ENCODE measurements at regions not wholly inside any gene's neighbourhood (a gene's known extent, or its start where the extent isn't known, plus 50 kb on each side); places are given as distances from the start of the nearest gene placed in this dataset.
A peak's percentile ranks its signal among the peaks of the same experiment; 100 is the strongest.
"Not testable (repeated sequence)": the region's sequence is repeated elsewhere in the genome, so short reads cannot be mapped to it uniquely, and the experiment has no call there.

DNA sequence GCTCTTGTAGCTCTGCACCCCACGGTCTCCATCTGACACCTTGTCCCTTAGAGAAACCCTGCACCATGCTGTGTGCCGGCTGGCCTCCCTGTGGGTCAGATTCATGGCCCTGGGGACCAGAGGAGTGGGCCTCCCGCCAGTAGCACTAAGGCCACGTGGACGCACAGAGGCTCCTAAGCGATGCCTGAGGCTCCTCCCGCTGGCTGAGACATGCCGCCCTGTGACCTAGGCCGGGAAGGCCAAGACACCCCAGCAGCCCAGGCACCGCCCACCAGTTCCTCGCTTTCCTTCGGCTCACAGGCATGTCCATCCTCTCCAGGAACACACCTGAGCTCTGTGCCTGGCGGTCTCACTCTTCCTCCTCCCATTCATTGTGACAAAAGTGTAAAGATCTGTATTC is 311.0 kb downstream of the THBS2 start:
- no peak overlapping the region for H3K4me3 ChIP-seq (ENCODE audit: low read length)
- H3K9me3 ChIP-seq (ENCODE audit: control insufficient read depth, low read length) = no peaks in the 10 kb centered on the region
- ATAC-seq = no peak
- H3K27ac ChIP-seq (ENCODE audit: low read length) = no peak overlapping the region
- no peaks in the 10 kb centered on the region for H3K27me3 ChIP-seq (ENCODE audit: control insufficient read depth, insufficient read depth)
- intact Hi-C loops (cut with DNase I) = no loop called here
- DNase-seq = no peak
- WGBS = 87% methylated on average over 13 of the region's 13 CpGs
- H3K4me1 ChIP-seq (ENCODE audit: control insufficient read depth, insufficient read depth, low read length) = peaks cover 4% of the 10 kb centered on the region

DNA sequence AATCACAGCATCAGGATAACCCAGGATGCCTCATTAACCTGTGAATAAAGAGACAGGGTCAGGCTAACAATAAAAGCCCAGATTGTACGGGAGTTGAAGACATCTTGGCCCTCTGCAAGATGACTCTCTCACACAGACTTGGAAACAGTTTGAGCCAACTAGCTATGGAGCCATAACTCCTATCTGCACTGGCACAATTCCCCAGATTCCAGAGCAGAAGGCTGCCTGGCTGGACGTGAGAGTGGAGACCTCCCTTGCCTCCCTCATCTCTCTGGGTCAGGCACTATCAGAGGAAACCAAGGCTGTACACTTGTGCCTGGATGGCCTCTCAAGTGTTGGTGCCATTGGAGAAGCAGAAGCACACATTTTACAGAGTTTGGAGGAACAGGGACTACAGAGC is 312.6 kb downstream of the THBS2 start:
- DNase-seq = no peak
- Histone ChIP-seq H3K4me1 (ENCODE audit: control insufficient read depth, insufficient read depth, low read length) (peaks cover 4% of the 10 kb centered on the region), H3K27me3 (ENCODE audit: control insufficient read depth, insufficient read depth) (no peaks in the 10 kb centered on the region), H3K27ac (ENCODE audit: low read length) (no peak overlapping the region), H3K9me3 (ENCODE audit: control insufficient read depth, low read length) (no peaks in the 10 kb centered on the region), H3K4me3 (ENCODE audit: low read length) (no peak overlapping the region)
- ATAC-seq = peak in 1 of 2 donors; percentile 58
- 17% methylated on average over 2 of the region's 2 CpGs for WGBS
- intact Hi-C loops (cut with DNase I) = no loop called here

DNA sequence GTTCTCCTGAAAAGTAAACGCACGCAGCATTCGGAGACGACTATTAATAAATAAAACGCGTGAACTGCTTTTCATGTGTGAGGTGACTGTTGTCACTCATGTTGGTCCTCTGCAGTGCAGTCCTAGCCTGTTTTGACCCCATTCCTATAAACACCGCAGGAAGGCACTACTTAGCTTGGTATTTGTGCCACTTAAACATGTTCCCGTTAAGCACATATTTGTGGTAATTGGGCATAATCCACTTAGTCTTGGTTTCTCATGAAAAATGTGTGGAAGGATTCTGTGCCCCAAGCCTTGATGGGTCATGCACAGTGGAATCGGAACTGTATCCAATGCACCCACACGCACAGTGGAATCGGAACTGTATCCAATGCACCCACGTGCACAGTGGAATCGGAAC is 313.9 kb downstream of the THBS2 start:
- Histone ChIP-seq H3K27ac (ENCODE audit: low read length) (no peak overlapping the region), H3K4me3 (ENCODE audit: low read length) (no peak overlapping the region), H3K9me3 (ENCODE audit: control insufficient read depth, low read length) (no peaks in the 10 kb centered on the region), H3K27me3 (ENCODE audit: control insufficient read depth, insufficient read depth) (no peaks in the 10 kb centered on the region), H3K4me1 (ENCODE audit: control insufficient read depth, insufficient read depth, low read length) (peaks cover 4% of the 10 kb centered on the region)
- WGBS = 86% methylated on average over 13 of the region's 13 CpGs
- DNase-seq (no peak), ATAC-seq (no peak)
- intact Hi-C loops (cut with DNase I) = no loop called here

DNA sequence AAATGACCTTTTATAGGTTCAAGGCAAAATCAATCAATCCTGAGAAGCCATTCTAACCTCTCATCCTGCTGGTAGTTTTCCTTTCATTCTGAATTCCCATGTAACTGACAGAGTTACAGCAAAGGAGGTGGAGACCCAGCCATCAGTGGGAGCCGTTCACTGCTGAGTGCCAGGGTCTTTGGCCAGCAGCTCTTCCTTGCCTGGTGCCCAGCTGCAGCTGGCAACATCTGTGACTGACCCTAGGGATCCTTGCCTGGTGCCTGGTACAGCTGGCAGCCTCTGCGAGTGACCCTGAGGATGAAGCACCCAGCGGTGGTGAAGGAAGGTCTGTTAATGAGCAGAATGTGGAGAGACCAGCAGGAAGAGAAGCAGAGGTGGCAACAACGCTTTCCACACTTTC is 314.6 kb downstream of the THBS2 start:
- Histone ChIP-seq H3K4me3 (ENCODE audit: low read length) (no peak overlapping the region), H3K27me3 (ENCODE audit: control insufficient read depth, insufficient read depth) (no peaks in the 10 kb centered on the region), H3K27ac (ENCODE audit: low read length) (no peak overlapping the region), H3K9me3 (ENCODE audit: control insufficient read depth, low read length) (no peaks in the 10 kb centered on the region), H3K4me1 (ENCODE audit: control insufficient read depth, insufficient read depth, low read length) (peaks cover 4% of the 10 kb centered on the region)
- DNase-seq (no peak), ATAC-seq (no peak)
- 81% methylated on average over 4 of the region's 4 CpGs for WGBS
- intact Hi-C loops (cut with DNase I) = no loop called here

DNA sequence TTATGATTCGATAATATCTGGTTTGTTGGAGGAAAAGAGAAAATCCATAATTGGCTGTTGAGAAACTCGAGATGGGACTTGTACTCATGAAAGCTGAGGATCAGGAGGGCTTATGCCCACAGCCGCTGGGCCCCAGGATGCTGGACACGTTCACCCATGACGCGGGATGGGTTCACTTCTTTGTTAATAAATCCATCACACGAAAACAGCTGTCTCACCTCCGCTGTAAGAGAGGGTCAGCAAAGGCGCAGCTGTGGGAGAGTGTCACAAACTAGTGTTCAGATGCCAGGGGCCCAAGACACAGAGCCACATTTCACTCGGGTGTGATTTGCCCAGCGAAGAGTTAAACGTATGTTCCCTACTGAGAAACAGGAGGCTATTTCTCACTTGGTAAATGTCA is 315.1 kb downstream of the THBS2 start:
- no peaks in the 10 kb centered on the region for H3K9me3 ChIP-seq (ENCODE audit: control insufficient read depth, low read length)
- H3K4me3 ChIP-seq (ENCODE audit: low read length) = no peak overlapping the region
- no peak overlapping the region for H3K27ac ChIP-seq (ENCODE audit: low read length)
- intact Hi-C loops (cut with DNase I) = no loop called here
- no peaks in the 10 kb centered on the region for H3K27me3 ChIP-seq (ENCODE audit: control insufficient read depth, insufficient read depth)
- peaks cover 4% of the 10 kb centered on the region for H3K4me1 ChIP-seq (ENCODE audit: control insufficient read depth, insufficient read depth, low read length)
- 84% methylated on average over 12 of the region's 12 CpGs for WGBS
- no peak for ATAC-seq
- no peak for DNase-seq

DNA sequence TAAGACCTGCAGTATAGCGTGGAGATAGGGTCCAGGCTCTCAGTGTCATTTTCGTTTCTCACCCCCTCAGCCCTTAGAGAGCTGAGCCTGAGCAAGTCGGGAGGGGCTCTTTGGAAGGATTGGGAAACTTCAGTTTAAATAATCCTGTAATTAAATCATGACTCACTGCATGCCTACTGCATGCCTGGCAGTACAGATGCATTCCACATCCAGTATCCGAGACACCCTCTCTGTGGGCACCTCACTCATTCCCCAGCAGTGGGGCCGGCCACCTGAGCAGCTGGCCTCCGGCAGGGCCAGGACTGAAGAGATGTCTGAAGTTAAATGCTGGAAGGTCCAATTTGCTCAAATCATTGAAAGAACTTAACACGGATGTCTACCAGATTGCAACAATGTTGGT is 316.6 kb downstream of the THBS2 start:
- intact Hi-C loops (cut with DNase I) = no loop called here
- WGBS = 68% methylated on average over 7 of the region's 7 CpGs
- peaks cover 4% of the 10 kb centered on the region for H3K4me1 ChIP-seq (ENCODE audit: control insufficient read depth, insufficient read depth, low read length)
- DNase-seq (no peak), ATAC-seq (no peak)
- no peaks in the 10 kb centered on the region for H3K9me3 ChIP-seq (ENCODE audit: control insufficient read depth, low read length)
- no peaks in the 10 kb centered on the region for H3K27me3 ChIP-seq (ENCODE audit: control insufficient read depth, insufficient read depth)
- H3K27ac ChIP-seq (ENCODE audit: low read length) = no peak overlapping the region
- H3K4me3 ChIP-seq (ENCODE audit: low read length) = no peak overlapping the region

DNA sequence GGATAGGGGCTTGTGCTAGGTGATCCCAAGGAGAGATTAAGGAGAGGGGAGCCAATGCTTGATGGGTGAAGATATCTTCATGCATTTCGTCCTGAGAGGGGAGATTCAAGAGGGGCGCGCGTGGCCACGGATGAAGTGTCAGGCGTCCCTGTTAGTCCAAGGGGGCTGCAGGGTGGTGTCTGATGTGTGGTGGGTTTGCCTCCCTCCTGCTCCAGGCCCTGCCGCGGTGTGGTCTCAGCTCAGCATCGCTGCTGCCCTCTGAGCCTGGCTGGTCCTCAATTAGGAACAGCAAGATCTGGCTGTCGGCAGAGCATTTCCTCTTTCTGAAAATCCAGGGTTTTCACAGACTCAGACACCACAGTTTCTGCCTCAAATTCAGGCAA is 318.0 kb downstream of the THBS2 start:
- intact Hi-C loops (cut with DNase I) = no loop called here
- DNase-seq (no peak), ATAC-seq (no peak)
- no peak overlapping the region for H3K27ac ChIP-seq (ENCODE audit: low read length)
- no peaks in the 10 kb centered on the region for H3K27me3 ChIP-seq (ENCODE audit: control insufficient read depth, insufficient read depth)
- no peak overlapping the region for H3K4me3 ChIP-seq (ENCODE audit: low read length)
- WGBS = 81% methylated on average over 10 of the region's 10 CpGs
- H3K4me1 ChIP-seq (ENCODE audit: control insufficient read depth, insufficient read depth, low read length) = peaks cover under 1% of the 10 kb centered on the region
- no peaks in the 10 kb centered on the region for H3K9me3 ChIP-seq (ENCODE audit: control insufficient read depth, low read length)

DNA sequence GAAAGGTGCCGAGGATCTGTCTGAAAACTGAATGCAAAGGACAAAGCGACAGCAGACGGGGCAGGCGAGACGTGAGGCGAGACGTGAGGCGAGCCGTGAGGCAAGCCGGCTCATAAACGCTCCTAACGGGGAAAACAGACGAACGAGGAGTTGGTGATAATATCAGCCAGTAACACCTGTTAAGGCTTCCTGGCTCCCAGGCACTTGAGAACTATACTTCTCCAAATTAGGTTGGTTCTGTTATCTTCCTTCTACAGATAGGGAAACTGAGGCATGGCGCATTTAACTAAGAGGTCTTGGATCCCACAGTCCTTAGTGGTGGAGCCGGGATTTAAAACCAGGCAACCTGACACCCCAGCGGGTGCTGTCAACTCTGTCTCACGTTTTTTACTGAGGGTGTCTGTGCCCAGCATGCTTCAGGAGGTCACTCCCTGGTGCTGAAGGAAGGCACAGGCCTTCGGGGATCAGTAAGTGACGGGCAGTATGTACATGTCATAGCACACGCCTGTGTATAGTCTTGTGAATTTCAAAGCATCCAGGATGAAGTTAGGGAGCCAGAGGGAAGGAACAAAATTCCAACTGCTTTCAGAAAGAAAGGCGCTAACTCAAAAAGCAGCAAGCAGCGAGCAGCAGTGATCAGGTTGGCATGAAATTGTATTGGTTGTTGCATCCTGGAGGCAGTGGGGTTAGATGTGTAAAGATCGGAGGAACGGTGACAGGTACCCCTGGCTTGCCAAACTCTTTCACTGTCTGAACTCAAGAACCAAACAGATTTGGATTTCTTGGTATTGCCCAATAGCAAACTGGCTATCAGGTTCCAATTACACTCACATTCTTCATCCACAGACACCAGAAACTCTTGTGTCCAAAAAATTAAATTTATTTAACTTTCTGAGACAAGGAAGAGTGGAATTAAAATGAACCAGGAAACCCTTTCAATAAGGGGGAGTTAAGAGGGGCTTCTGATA is 318.7 kb downstream of the THBS2 start:
- 66% methylated on average over 25 of the region's 25 CpGs for WGBS
- DNase-seq (no peak), ATAC-seq (no peak)
- H3K27ac ChIP-seq (ENCODE audit: low read length) = no peak overlapping the region
- no peaks in the 10 kb centered on the region for H3K4me1 ChIP-seq (ENCODE audit: control insufficient read depth, insufficient read depth, low read length)
- H3K27me3 ChIP-seq (ENCODE audit: control insufficient read depth, insufficient read depth) = no peaks in the 10 kb centered on the region
- intact Hi-C loops (cut with DNase I) = no loop called here
- no peak overlapping the region for H3K4me3 ChIP-seq (ENCODE audit: low read length)
- no peaks in the 10 kb centered on the region for H3K9me3 ChIP-seq (ENCODE audit: control insufficient read depth, low read length)

DNA sequence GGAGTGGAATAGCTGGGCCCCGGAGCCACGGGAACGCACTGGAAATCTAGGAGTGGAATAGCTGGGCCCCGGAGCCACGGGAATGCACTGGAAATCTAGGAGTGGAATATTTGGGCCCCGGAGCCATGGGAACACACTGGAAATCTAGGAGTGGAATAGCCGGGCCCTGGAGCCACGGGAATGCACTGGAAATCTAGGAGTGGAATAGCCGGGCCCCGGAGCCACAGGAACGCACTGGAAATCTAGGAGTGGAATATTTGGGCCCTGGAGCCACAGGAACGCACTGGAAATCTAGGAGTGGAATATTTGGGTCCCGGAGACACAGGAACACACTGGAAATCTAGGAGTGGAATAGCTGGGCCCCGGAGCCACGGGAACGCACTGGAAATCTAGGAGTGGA is 321.5 kb downstream of the THBS2 start:
- DNase-seq; H3K4me3 ChIP-seq (ENCODE audit: low read length); H3K4me1 ChIP-seq (ENCODE audit: control insufficient read depth, insufficient read depth, low read length); H3K9me3 ChIP-seq (ENCODE audit: control insufficient read depth, low read length); intact Hi-C loops (cut with DNase I); ATAC-seq; H3K27me3 ChIP-seq (ENCODE audit: control insufficient read depth, insufficient read depth); H3K27ac ChIP-seq (ENCODE audit: low read length): not testable (repeated sequence)
- 84% methylated on average over 13 of the region's 16 CpGs for WGBS

DNA sequence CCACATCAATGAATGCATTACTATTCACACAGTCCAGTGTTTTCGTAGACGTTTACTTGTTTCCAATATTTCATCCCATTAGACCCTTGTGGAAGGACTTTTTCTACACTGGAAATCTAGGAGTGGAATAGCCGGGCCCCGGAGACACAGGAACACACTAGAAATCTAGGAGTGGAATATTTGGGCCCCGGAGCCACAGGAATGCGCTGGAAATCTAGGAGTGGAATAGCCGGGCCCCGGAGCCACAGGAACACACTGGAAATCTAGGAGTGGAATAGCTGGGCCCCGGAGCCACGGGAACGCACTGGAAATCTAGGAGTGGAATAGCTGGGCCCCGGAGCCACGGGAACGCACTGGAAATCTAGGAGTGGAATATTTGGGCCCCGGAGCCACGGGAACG is 322.6 kb downstream of the THBS2 start:
- H3K9me3 ChIP-seq (ENCODE audit: control insufficient read depth, low read length); intact Hi-C loops (cut with DNase I); H3K27ac ChIP-seq (ENCODE audit: low read length); H3K4me3 ChIP-seq (ENCODE audit: low read length); ATAC-seq; DNase-seq; H3K4me1 ChIP-seq (ENCODE audit: control insufficient read depth, insufficient read depth, low read length); H3K27me3 ChIP-seq (ENCODE audit: control insufficient read depth, insufficient read depth): not testable (repeated sequence)
- 79% methylated on average over 15 of the region's 17 CpGs for WGBS

DNA sequence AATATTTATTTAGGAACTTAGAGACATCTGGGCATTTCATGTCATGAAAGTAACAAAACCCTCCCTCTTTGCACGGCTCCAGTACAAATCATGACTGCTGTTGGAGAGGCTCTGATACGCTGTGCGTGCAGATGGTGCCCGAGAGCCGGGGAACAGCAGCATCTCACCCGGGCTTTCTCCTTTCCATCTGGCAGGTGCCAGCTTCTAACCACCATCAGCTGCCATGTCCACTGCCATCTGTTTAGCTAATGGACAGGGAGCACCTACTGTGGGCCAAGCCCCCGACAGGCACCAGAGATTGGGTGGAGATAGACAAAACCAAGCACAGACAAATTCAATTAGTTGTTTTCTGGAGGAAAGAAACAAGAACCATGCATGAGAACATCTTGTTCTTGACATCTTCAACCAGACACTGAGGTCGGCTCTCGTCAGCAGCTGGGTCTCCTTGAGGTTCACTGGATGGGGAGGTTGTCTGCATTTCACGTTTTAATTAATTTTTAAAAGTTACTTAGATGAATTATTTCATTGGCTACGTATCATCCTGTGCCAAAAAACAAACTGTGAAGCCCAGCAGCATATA is 323.7 kb downstream of the THBS2 start:
- Histone ChIP-seq H3K9me3 (ENCODE audit: control insufficient read depth, low read length) (no peaks in the 10 kb centered on the region), H3K27me3 (ENCODE audit: control insufficient read depth, insufficient read depth) (no peaks in the 10 kb centered on the region), H3K27ac (ENCODE audit: low read length) (no peak overlapping the region), H3K4me1 (ENCODE audit: control insufficient read depth, insufficient read depth, low read length) (no peaks in the 10 kb centered on the region), H3K4me3 (ENCODE audit: low read length) (no peak overlapping the region)
- WGBS = 89% methylated on average over 11 of the region's 11 CpGs
- intact Hi-C loops (cut with DNase I) = no loop called here
- no peak for DNase-seq
- ATAC-seq = no peak
